Activated CD8-positive, alpha-beta memory T cell treated with anti-CD3 and anti-CD28 coated beads for 1 hour (primary cell): ENCODE measurements at regions not wholly inside any gene's neighbourhood (a gene's known extent, or its start where the extent isn't known, plus 50 kb on each side); places are given as distances from the start of the nearest gene placed in this dataset.

Experiments used
- DNase-seq, 2 donors: peaks; one replicate each; pipeline ENCODE4 v3.0.0-alpha.2; 2020; ENCODE audit warnings: low read depth in 1 of 2; ENCODE audit errors: extremely low read depth in 1 of 2

- DNase-seq: no peak
These were observed 391.9 kb upstream of the NPVF start for GRCh38 chr7:25619963-25620799.

DNA sequence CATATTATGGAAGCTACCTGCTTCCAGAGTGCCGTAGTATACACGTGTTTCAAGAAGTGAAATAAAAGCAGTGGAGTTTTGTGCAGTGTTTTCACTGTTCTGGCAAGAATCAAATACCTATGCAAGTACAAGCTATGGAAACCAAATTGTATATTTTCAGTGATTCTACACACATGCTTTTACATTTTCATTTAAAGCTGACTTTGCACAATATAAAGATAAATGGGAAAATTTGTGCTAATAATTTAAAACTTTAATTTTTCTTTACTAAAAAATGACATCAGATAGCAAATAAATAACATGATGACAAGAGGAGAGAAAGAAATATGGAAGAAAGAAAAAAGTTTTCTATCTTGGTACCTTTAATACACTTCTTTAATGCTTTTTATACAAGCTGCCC is 393.7 kb upstream of the NPVF start:
- no peak for DNase-seq

- no peak for DNase-seq
These were observed 394.4 kb upstream of the NPVF start for GRCh38 chr7:25622695-25623094.

- DNase-seq: no peak
These were observed 395.8 kb upstream of the NPVF start for GRCh38 chr7:25624051-25624450.

GRCh38 chr7:25624833-25625232 is 396.5 kb upstream of the NPVF start:
- no peak for DNase-seq

GRCh38 chr7:25625306-25625992 is 397.2 kb upstream of the NPVF start:
- DNase-seq: no peak

DNA sequence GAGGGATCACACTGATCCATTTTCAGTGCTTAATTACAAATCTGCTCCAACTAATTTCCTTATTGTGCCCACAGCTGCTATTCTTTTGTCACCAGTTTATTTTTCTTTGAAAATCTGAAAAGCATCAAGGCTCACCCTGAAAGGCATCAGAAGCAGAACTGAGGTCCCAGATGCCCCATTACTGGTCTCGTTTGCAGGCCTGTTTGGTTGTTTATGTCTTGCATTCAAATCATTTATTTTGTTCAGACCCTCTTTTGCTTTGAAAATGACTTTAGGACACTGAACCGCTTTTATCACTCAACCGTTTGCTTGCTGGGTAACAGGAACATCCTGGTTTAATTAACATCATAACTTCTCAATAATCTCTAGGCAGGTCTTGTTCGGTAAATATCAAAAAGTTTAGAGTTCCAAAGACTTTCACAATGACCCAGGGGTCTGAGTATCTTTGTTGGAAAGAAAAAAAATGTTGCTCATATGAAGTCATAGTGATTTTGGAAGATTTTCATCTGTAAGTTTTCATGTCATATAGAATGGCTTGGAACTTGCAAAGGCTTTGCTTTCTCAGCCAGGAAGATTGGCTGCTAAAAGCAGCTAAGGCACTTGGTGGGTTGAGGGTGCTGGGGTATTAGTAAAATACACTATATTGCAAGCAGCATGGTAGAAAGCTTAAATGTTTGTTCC is 398.3 kb upstream of the NPVF start:
- no peak for DNase-seq

DNA sequence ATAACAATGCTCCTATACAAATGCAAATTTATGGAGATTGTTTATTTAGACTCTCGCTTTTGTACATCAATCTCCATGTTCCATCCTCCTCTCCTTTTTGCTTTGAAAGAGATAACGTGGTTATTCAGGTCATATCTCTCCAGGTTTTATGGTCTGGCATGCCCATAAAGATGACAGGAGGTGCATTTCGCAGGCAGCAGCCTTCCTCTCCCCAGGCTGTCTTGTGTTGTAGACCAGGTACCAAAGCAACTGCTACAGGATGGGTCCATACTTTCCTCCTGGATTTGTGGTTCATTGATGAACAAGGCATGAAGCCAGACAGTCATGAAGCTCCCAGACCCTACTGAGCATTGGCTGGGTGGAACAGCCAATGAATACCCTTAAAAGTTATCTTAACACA is 400.2 kb upstream of the NPVF start:
- no peak for DNase-seq

GRCh38 chr7:25632616-25633015 is 404.3 kb upstream of the NPVF start:
- DNase-seq: no peak

DNA sequence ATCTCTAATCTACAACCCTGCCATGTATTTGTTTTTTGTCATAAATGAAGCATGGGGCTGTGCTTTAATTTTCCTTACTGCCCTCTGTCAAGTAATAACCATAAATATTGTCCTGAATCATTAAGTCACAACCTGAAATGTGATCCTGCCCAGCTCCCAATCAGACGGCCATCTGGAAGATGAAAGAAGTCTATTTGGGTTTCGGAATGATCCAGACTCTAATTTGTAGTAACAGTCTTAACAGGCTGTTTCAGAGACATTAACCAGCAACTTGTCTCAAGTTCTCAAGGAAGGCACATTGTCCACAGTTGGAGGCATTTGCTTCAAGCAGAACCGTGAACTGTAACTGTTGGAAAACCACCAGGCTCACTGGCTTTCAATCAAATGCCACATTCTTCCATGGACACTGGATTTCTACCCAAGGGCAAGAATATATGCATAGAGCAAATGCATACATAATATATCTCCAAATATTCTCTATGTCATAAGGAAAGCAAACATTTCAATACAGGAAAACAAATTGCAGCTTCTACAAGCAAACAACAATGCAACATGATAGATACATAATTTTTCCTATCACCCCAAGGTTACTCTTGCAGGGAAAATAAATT is 405.2 kb upstream of the NPVF start:
- no peak for DNase-seq

DNA sequence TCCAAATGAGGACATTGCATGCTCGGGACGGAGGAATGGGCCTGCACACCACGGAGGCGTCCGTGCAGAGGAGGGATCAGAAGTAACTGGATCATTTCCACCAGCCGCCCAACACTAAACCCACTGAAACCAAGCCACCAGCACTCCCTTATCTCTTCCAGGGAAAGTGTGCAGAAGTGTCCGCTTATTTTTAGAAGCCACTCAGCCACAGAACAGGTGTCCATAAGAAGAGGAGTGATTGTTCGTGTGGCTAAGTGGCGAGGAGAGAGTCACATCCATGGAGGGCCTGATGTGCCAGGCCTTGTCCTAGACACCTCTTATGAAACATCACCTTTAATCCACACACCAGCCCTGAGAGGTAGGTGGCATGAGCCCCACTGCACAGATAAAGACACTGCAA is 407.9 kb upstream of the NPVF start:
- no peak for DNase-seq

GRCh38 chr7:25636871-25637283 is 408.6 kb upstream of the NPVF start:
- DNase-seq: no peak

GRCh38 chr7:25638068-25638467 is 409.8 kb upstream of the NPVF start:
- no peak for DNase-seq

- DNase-seq: no peak
These were observed 410.4 kb upstream of the NPVF start for GRCh38 chr7:25638590-25639244.

GRCh38 chr7:25642849-25643248 is 414.6 kb upstream of the NPVF start:
- DNase-seq: no peak

DNA sequence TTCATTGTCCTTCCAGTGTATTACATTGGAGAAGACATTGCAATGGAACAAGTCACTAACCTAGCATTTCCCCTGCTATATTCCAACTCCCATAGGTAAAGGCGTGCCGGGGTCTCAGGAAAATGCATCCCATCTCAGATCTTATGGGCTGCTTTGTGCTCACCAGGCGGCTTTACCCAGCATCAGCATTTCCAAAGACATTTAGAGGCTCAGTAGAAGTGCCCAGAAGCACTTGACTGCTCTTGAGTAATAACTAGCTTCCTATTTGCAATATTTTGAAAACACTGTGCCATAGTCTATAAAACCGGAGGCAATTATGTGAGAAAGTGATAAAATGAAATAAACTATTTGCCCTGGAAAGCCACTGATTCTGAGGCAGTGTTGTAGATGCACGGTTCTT is 415.0 kb upstream of the NPVF start:
- DNase-seq: no peak

DNA sequence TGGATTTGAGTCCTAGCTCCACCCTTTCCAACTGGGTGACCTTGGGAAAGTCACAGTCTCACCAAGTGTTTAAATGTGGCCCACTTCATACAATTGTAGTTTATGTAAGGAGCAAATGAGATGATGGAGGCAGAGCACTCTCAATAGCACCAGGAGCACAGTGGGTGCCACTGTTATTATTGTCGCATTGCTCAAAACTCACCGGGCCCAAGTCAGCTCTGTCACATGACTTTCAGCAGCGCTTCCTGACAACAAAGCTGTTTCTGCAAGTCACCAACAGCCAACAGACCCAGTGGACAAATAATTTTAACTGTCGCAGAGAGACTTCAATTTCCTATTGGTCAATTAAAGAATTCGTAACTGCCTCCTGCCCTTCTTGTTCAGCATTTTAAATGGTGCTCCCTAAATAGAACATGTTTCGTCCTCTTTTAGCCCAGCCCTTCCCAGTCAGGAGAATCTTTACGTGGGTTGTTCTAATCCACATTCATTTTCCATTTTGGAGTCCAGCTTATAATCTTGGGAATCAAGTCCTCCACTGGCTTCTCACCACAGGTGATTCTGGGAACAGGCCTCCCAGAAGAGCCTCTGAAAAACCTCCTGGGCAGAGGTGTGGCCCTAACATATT is 415.6 kb upstream of the NPVF start:
- DNase-seq: no peak

DNA sequence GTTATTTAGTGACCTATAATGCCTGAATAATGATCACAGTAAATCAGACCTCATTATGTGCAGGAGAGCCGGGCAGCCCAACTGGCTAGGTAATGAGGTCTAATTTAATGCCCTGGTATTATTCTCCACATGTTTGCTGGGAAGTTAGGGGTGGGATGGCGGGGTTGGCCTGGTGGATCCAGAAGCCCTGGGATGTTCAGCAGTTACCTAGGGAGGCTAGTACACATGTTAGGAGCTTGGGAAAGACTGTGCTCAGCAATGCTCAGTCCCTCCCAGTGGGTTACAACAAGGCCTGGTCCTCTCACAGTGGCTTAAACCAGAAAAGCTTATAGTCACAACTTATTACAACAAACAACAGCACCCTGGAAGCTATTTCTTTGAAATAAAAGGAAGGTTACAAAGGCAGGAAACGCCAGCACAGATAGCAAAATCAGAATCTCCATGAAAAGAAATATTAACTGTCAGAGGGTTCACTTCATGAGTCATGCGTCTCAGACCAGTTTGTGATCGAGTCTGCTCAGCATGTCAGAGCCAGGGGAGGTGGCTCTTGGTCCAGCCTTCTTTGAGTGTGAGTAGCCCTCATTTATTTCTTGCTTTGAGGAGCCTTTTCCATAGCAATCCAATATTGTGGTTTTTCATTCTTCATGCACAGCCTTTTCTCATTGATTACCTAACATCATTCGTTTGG is 418.6 kb upstream of the NPVF start:
- no peak for DNase-seq

GRCh38 chr7:25647872-25648271 is 419.6 kb upstream of the NPVF start:
- no peak for DNase-seq

DNA sequence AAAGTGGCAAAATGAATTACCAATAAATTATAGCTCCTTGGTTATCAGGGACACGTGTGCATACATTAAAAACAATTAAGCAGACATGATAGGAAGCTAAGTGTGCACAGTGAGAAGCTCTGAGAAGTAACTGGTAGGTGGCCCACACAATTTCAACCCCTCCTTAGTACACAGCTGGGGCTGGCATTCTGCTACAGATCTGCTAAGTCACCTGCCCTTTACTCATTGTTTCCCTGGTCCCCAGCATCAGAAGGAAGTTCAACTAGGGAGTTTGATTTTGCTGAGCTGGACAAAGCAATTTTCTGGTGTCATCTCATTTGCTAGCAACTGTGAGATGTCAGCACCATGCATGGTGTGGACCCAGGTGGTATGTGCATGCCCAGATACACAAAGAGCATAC is 424.1 kb upstream of the NPVF start:
- no peak for DNase-seq
